ENCODE measurements at regions not wholly inside any gene's neighbourhood (a gene's known extent, or its start where the extent isn't known, plus 50 kb on each side); places are given as distances from the start of the nearest gene placed in this dataset.

GRCh38 chr16:8370374-8371270, 219.7 kb downstream of the TMEM114 start:
- H3K4me3 ChIP-seq (ENCODE audit: low read depth, low read length), result no peak overlapping the region
- TF ChIP-seq CTCF (IDR thresholded peaks at IDR 0.05; ENCODE audit: insufficient read depth, low read length, missing control alignments), result no peak
- POLR2A ChIA-PET, result no interaction called here
- CTCF ChIA-PET, result no interaction called here
- DNase-seq (ENCODE audit: low read depth, low spot score), result no peak

- TF ChIP-seq CTCF (IDR thresholded peaks at IDR 0.05; ENCODE audit: insufficient read depth, low read length, missing control alignments), result no peak
- H3K4me3 ChIP-seq (ENCODE audit: low read depth, low read length), result no peak overlapping the region
- CTCF ChIA-PET, result no interaction called here
- POLR2A ChIA-PET, result no interaction called here
- DNase-seq (ENCODE audit: low read depth, low spot score), result no peak
Measured at GRCh38 chr16:8358937-8359336, 231.4 kb downstream of the TMEM114 start.

- ChIA-PET POLR2A (no interaction called here), CTCF (no interaction called here)
- H3K4me3 ChIP-seq (ENCODE audit: low read depth, low read length), result no peak overlapping the region
- DNase-seq (ENCODE audit: low read depth, low spot score), result no peak
- TF ChIP-seq CTCF (IDR thresholded peaks at IDR 0.05; ENCODE audit: insufficient read depth, low read length, missing control alignments), result no peak
Measured at GRCh38 chr16:8355675-8356074, 234.6 kb downstream of the TMEM114 start.

DNA sequence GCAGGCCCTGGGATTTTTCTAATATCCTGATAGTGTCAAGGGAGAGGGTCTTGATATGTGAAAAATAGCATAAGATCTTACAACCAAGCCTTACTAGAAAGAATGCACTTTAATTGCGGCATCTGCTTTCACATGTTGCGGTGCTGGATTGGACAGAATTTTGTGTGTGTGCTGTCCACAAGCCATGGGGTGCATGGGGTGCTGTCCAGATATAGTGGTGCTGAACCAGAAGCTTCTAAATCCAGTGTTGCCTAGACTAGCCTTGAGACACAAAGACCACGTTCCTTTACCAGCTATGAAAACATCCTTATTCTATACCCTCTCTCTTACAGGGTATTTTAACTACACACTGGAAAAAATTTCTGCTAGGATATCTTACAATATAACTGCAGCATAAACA, 244.0 kb downstream of the TMEM114 start:
- POLR2A ChIA-PET, result no interaction called here
- TF ChIP-seq CTCF (IDR thresholded peaks at IDR 0.05; ENCODE audit: insufficient read depth, low read length, missing control alignments), result no peak
- no peak overlapping the region for H3K4me3 ChIP-seq (ENCODE audit: low read depth, low read length)
- DNase-seq (ENCODE audit: low read depth, low spot score), result no peak
- CTCF ChIA-PET, result no interaction called here

DNA sequence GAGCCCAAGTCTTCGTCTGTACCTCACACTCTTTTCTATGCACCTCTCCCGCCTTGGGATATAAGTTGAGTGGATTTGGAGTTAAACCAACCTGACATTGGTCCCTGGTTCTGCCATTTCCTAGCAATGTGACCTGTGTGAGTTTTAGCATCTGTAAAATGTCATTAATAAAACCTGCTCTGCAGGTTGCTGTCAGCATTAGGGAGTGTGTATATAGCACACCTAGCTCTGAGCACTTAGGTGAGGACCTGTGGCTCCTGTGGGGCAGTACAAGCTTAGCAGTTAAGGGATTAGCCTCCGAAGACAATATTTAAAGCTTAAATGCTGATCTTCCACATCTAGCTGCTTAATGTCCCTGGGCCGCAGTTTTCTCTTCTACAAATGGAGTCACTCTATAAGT, 248.0 kb downstream of the TMEM114 start:
- ChIA-PET CTCF (no interaction called here), POLR2A (no interaction called here)
- TF ChIP-seq CTCF (IDR thresholded peaks at IDR 0.05; ENCODE audit: insufficient read depth, low read length, missing control alignments), result no peak
- DNase-seq (ENCODE audit: low read depth, low spot score), result no peak
- H3K4me3 ChIP-seq (ENCODE audit: low read depth, low read length), result no peak overlapping the region

- ChIA-PET POLR2A (no interaction called here), CTCF (no interaction called here)
- no peak for TF ChIP-seq CTCF (IDR thresholded peaks at IDR 0.05; ENCODE audit: insufficient read depth, low read length, missing control alignments)
- no peak overlapping the region for H3K4me3 ChIP-seq (ENCODE audit: low read depth, low read length)
- no peak for DNase-seq (ENCODE audit: low read depth, low spot score)
Measured at GRCh38 chr16:8330761-8331160, 259.6 kb downstream of the TMEM114 start.

Data from AG04449 (cell line).